HCEC 1CT (cell line): ENCODE measurements at regions not wholly inside any gene's neighbourhood (a gene's known extent, or its start where the extent isn't known, plus 50 kb on each side); places are given as distances from the start of the nearest gene placed in this dataset.
A peak's percentile ranks its signal among the peaks of the same experiment; 100 is the strongest.

Experiments used
- DNase-seq: peaks from one replicate; pipeline ENCODE4 v3.0.0-alpha.2; 2017

DNA sequence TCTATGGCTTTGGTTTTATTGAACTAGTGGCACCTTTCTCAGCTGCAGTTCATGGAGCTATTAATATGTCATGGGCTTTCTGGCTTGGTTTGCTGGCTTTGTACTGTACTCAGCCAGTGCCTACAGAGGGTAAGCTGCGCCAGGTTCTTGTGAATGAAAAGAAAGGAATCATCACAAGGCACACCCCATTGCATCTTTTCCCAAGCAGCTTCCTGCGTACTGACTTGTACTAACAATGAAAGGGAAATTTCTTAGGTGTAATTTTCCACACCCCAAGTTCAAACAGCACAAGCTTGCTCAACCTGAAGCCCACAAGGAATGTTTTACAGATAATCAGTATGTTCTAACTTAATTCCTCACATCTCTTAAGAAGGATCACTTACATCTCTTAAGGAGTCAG is 78.0 kb upstream of the TNFSF18 start:
- DNase-seq, result no peak

DNA sequence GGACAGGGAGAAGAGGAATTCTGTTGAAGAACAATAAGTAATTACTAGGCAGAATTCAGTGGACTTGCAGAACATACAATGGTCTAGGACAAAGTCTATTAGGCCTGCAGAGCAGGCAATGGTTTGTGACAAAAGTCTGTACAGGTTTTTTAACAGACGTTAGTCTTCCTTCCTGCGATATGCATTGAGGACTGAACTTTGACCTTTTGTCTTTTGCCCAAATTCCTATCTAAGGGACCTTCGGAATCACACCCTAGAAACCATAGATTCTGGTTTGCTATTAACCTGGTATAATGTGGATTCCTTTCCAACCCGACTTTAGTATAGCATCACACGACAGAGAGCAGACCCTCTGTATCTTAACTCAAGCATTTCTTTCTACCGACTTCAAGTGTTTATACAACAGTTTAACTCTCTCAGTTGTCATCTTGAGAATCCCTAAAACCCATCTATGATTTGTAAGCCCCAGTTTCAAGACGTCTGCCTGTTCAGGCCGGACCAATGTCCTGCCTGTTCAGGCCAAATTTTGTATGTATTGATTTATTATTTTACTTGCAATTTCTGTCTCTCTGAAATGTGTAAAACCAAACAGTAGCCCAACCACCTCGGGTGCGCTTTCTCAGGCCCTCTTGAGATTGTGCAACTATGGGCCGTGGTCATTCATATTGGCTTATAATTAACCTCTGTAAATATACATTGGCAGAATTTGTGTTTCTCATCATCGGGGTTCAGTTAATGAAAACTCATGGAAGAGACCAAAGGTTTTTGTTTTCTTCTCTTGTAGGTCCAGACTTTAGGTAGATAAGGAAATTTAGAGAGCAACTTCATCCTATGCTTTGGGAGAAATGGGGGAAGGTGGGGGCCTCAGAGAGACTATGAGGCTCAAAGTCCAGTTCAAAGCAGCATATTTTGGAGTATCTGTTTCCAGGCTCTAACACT is 76.9 kb upstream of the TNFSF18 start:
- no peak for DNase-seq

DNA sequence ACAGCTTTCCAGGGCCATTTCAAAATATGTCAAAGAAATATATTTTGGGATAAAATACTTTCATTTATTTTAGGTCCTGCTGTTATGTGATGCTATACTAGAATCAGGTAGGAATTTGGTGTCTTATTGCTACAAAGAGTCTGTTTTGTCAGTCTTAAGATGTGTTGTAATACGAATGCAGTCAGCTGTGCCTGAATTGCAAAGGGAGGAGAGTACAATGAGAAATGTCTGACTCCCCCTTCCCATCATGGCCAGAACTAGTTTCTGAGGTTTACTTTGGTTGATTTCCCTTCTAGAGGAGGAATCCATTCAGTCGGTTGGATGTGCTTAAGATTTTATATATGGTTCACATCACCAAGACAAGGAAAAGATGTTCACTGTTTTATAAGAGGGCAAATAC is 75.7 kb upstream of the TNFSF18 start:
- DNase-seq, result no peak

DNA sequence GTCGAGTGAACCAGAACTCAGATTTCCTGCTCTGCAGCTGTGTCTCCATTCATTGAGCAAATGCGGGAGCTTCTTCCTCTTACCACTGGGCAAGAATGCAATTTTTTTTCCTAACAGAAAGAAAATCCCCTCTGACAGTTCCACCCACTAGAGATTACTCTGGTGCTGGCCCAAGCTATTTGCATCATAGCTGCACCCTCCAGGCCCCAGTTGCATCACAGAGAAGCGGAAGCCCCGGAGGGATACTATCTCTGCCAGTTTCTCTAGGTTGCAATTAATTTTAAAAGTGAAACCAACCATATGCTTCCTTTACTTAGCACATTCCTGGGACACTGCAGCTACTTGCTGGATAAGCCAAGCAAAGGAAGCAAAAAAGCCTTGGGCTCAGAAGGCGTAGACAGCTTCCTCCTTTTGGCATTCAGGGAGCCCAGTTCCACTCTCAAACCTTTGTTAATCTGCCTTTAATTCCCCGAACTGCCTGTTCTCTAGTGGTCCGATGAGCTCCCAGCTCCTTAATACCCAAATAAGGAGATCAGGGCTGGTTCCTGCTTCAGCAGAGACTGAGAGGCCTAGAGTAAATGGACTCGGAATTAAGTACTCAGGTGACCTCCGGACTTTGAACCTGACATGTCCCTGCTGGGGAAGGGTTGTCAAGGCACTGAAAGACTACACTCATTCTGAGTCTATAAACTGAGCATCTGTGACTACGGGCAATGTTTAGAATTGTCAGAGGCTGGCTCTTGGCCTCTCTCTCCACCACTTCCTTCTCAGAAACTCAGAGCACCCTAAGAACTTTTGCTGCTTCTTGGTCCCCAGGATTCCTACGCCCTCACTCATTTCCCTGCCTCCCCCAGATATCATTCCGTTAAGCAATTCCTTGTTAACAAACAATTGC is 72.5 kb upstream of the TNFSF18 start:
- DNase-seq, result peak; percentile 93

DNA sequence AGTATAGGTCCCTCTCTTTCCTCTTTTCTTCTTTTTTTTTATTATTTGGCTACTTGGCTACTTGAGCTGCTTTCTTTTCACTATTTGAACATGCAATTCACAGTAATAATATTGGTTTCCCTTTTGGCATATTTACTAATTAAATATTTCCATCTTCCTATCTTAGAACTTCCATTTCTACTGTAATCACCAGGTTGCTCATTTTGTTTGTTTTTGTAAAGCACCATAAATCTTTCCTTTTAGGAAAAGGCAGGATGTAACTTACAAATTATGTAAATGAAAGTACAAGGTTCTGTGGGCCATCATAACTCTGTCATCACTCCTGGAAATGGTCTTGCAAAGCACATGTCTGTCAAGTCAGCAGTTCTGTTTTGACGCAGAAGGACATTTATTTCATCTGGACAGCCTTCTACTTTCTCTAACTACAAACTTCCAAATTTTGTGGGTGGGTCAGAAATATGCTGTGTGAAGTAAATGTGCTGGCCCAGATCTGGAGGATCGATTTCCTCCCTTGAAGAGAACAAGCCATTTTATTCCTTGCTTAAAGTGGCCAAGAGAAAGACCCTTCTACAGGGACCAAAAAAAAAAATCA is 71.7 kb upstream of the TNFSF18 start:
- peak; percentile 51 for DNase-seq

DNA sequence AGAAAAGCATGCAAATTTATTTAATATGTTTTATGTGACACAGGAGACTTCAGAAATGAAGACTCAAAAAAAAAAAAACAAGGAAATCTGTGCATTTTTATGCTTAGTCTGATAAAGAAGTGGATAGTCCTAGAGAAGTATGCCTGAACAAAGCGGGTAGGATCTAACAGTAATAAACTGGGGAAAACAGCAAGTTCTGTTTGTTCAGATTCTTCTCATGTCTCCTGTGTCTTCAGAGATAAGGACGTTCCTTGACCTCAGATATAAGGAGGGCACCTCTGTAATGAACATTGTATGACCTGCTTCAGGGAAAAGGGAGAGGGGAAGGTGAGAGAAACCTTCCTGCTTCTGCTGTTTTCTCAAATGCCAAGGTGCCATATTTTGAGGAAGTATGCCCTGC is 67.7 kb upstream of the TNFSF18 start:
- no peak for DNase-seq

DNA sequence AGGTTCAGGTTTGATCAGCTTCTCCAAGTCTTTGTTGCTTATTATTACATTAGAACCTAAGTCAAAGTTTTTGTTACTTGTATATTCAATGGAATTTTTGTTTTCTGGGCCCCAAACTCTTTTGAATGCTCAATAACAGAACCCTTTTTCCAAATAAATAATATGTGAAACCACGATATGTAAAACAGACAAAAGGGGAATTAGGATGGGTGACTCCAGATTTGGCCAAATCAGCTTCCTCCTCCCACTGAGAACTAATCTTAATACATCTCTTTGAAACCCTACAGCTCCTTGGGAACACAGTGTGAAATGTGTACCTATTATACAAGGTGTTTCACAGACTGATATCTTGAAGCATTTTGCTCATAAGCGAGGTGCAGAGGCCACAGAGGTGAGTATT is 67.0 kb upstream of the TNFSF18 start:
- no peak for DNase-seq

DNA sequence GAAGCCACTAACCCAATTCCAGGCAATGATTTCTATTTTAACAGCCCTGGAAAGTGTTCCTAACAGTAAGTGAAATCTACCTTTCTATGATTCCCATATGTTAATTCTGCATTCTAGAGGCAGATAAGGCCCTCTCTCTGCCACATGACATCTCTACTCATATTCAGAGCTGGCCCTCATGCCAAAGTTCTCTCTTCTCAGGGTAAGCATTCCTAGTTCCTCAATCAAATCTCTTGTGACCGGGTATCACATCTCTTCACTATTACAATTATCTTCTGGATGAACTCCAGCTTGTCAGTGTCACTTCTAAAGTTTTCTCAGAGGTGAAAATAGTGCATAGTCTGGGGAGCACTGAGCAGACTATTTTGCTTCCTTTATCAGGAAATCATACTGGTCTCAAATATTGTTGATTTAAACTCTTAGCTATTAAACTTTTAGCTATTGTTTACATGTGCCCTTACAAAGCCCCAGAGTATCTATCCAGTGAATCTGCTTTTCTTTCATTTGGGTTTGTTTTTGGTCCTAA is 66.4 kb upstream of the TNFSF18 start:
- no peak for DNase-seq

DNA sequence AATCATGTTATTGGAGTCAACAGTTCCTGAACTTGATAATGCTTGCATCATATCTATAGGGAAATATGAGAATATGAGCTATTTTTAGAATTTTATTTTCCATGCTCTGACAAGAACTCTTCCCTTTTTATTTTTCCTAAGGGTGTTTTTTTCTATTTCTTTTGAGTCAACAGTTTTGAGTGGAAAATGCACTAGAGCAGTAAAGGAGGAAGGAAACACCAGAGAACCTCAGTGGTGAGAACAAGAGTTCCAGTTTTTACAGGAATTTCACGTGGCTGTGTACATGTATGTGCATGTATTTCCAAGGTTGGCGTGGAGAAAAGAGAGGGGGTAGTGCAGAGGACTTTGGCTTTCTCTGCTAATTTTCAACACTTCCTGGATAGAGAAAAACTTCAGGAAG is 63.6 kb upstream of the TNFSF18 start:
- DNase-seq, result no peak

DNA sequence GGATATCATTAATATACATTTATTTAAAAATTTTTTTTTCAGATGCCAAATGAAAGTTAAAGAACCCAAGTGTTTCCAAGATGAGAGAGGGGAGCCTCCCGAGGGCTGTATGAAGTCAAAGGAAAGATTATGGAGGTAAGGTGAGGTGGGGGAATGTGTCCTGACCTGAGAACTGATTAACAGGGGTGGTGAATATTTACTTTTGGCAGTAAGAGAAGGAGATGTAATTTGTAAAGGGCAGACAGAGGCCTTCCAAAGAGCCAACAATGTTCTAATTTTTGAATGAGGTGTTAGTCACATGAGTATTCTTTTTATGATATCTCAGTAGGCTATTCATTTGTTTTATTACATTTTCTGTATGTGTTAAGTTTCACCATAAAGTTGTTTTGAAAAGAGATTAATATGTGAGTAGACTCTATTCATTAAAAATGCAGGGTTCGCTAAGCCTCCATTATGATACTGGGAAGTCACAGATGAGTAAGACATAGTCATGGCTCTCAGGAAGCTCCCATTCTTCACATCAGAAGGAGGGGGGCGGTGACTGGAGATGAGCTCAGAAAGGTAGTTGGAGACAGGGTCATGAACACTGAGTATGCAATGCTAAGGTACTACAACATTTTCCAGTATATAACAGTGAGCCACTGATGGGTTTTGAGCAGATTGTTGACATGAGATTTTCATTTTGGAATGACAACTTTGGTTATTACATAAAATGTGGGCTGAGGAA is 62.4 kb upstream of the TNFSF18 start:
- peak; percentile 81 for DNase-seq

DNA sequence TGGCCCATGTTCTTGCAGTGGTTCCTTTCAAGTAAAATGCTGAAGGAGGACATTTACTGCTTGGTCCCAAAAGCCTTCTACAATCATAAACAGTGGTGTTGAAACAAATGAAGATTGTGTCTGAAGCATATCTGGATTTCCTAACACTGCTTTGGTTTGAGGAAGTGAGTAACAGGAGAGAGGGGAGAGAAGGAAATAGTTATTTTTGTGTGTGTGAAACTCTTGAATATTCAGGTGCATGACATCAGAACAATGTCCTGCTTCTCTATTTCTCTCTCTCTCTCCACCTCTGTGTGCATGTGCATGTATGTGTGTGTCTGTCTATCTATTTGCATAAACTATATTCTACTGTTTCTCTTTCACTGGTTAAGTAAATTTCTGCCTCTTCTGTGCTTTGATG is 61.4 kb upstream of the TNFSF18 start:
- peak; percentile 57 for DNase-seq

DNA sequence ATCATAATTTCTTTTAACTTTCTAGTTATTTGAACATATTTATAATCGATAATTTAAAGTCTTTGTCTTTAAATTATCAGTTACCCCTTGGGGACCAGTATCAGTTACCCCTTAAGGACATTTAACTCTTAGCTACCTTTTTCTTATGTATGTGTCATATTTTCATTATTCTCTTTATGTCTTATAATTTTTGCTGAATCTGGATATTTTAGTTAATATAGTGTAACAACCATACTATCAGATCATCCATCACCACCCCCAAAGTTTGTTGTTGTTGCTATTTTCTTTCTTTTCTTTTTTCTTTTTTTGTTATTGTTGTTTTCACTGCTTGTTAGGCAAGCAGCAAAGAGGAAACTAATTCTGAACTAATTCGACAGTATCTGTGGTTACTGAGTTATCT is 57.0 kb upstream of the TNFSF18 start:
- no peak for DNase-seq

DNA sequence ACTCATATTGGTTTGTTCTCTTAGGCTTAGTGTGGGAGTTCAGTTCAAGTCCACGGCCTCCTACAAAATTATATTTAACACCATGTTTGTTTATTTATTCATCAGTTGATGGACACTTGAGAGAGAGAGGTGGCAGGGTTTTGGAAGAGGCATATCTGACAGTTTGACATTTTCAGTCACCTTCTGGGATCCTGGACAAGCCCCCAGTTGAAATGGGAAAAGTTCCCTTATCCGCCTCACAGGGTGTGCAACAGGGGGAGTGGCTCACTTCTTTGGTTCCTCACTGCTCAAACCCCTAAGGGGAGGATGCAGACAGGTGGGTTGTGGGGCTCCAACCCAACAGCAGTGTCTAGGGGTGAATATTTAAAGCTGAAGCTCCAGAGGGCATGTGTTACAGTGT is 52.3 kb upstream of the TNFSF18 start:
- DNase-seq, result no peak

DNA sequence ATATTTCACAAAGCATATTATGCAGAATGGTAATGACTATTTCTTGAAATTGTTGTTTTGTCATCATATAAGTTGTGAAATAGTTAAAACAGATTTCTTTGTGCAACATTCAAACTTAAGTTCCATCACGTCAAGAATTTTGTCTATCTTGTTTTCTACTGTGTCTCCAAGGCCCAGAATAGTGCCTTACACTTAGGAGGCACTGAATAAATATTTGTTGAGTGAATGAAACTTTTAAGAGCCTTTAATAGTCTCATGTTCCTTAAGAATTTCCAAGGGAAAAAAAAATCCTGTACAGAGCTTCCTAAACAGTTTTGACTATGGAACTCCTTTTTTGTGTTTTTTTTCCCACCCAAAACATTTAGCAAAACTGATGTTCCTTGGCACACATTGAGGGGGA is 50.8 kb upstream of the TNFSF18 start:
- no peak for DNase-seq

DNA sequence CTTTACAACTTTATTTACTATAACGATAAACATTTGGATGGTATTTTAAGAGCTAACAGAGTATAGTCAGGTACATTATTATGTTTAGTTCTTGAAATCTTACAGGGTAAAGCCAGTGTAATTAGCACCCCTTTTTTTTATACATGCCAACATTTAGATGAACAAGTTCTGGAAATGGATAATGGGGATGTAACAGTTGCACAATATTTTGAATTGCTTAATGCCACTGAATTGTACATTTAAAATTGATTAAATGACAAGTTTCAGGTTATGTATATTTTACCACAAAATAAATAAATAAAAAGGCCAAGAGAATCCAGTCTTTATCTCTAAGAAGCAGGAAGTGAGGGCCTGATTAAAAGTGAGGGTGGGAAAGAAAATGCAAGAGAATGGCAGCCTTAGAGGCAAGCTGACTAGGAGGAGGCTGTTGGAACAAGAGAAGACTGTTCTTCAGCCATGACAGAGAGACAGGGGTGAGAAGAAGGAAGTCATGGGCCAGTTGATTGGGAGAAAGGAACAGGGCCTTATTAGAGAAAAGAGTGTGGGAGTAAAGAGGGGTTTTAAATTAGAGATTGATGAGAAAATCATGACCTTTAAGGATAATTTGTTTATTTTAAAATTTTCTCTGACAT is 49.9 kb upstream of the TNFSF18 start:
- no peak for DNase-seq
